GM19035 (cell line): ENCODE measurements at regions not wholly inside any gene's neighbourhood (a gene's known extent, or its start where the extent isn't known, plus 50 kb on each side); places are given as distances from the start of the nearest gene placed in this dataset.
"Not testable (repeated sequence)": the region's sequence is repeated elsewhere in the genome, so short reads cannot be mapped to it uniquely, and the experiment has no call there.

Experiments
- ATAC-seq: cut with Tn5 transposase; IDR thresholded peaks from one replicate; pipeline ENCODE4 v1.9.1; 2021; ENCODE audit not compliant: unreplicated experiment

GRCh38 chr2:91520972-91521535 is 2829.6 kb downstream of the RPIA start:
- ATAC-seq = not testable (repeated sequence)

- ATAC-seq = not testable (repeated sequence)
Measured at GRCh38 chr2:91521944-91522343, 2830.5 kb downstream of the RPIA start.

- not testable (repeated sequence) for ATAC-seq
Measured at GRCh38 chr2:91522877-91523276, 2831.4 kb downstream of the RPIA start.

GRCh38 chr2:91523751-91524150 is 2832.3 kb downstream of the RPIA start:
- ATAC-seq = not testable (repeated sequence)

GRCh38 chr2:91525587-91525986 is 2834.1 kb downstream of the RPIA start:
- not testable (repeated sequence) for ATAC-seq

- not testable (repeated sequence) for ATAC-seq
Measured at GRCh38 chr2:91526083-91526482, 2834.6 kb downstream of the RPIA start.

GRCh38 chr2:91527056-91527455 is 2835.6 kb downstream of the RPIA start:
- not testable (repeated sequence) for ATAC-seq

GRCh38 chr2:91527491-91528031 is 2836.1 kb downstream of the RPIA start:
- not testable (repeated sequence) for ATAC-seq

GRCh38 chr2:91528361-91528760 is 2836.9 kb downstream of the RPIA start:
- not testable (repeated sequence) for ATAC-seq

GRCh38 chr2:91536109-91536508 is 2844.6 kb downstream of the RPIA start:
- ATAC-seq = not testable (repeated sequence)

GRCh38 chr2:91536549-91537263 is 2845.2 kb downstream of the RPIA start:
- ATAC-seq = not testable (repeated sequence)

GRCh38 chr2:91549316-91549715 is 2857.8 kb downstream of the RPIA start:
- not testable (repeated sequence) for ATAC-seq

GRCh38 chr2:91558234-91558633 is 2866.8 kb downstream of the RPIA start:
- not testable (repeated sequence) for ATAC-seq

GRCh38 chr2:91559269-91559668 is 2867.8 kb downstream of the RPIA start:
- ATAC-seq = not testable (repeated sequence)

GRCh38 chr2:91559886-91560614 is 2868.6 kb downstream of the RPIA start:
- ATAC-seq = not testable (repeated sequence)

- not testable (repeated sequence) for ATAC-seq
Measured at GRCh38 chr2:91562184-91562583, 2870.7 kb downstream of the RPIA start.

- ATAC-seq = not testable (repeated sequence)
Measured at GRCh38 chr2:91564700-91565099, 2873.2 kb downstream of the RPIA start.

GRCh38 chr2:91565689-91566430 is 2874.4 kb downstream of the RPIA start:
- not testable (repeated sequence) for ATAC-seq

- not testable (repeated sequence) for ATAC-seq
Measured at GRCh38 chr2:91566611-91567010, 2875.1 kb downstream of the RPIA start.

- ATAC-seq = not testable (repeated sequence)
Measured at GRCh38 chr2:91567546-91568335, 2876.3 kb downstream of the RPIA start.
